Bone marrow (tissue), 2 donors: ENCODE measurements at regions not wholly inside any gene's neighbourhood (a gene's known extent, or its start where the extent isn't known, plus 50 kb on each side); places are given as distances from the start of the nearest gene placed in this dataset.

ENCODE experiments used
- DNase-seq, 2 donors: peaks; one replicate each; lab custom pipeline; 2025; lab: John Stamatoyannopoulos, UW

DNA sequence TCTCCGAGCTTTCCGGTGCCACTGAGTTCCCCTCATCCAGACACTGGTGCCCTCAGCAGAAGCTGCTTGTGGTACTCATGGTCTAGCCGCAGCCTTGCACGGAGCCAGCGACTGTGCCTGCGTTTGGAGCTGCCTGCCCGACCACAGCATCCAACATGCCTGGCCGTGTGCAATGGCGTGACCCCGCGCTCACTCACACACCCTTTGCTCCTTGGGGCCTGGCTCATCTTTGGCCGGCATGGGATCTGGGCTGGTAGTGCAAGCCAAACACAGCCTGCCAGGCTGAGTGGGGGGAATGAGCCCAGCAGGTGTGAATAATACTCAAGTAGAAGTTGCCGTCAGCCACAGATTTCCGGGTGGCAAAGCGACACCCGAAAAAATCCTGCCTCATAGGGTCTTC lies 1178.7 kb upstream of the GBE1 start:
- no peak for DNase-seq

DNA sequence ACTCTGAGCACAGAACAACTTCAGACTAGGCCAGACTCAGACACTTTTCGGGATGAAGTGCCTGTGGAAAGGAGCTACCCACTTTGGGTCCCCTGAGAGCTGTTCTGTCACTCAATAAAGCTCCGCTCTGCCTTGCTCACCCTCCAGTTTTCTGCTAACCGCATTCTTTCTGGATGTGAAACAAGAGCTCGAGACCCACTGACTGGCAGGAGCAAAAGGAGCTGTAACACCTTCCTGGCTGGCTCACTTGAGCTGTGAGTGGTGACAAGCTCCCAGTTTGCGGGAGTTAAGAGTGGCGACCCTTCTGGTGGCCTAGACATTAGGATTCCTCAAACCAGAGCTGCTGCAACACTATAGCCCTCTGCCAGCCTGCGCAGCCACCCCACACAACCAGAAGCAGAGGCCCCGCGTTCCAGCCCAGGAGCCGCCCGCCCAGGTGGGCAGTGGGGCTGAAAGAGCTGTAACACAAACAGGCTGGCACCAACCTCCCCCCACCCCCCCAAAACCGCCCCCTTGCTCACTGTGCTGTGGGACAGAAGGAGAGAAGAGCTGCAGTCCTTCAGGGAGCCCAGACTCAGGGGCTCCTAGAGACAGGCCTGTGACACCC lies 1178.1 kb upstream of the GBE1 start:
- no peak for DNase-seq

DNA sequence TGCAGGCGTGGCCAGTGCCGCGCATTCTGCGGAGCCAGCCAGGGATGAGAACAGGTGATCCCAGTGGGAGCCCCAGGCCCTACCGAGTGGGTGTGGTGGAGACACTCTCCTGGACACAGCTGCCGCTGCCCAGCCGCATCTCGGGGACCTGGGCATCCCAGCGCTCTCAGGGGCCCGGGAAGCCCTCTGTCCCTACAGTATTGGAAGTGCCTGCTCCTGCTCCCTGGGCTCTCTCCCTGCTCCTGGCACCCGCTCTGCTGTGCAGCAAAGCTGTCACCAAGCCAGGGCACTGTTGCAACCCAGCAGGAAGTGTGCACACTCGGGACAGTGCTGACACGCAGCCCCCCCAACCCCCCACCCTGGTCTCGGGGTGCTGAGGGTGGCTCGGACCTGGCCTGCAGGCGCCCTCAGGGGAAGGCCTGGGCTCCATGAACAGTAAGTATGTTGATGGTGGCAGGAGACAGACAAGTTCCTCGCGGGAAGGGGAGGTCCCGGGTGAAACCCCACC lies 1177.4 kb upstream of the GBE1 start:
- DNase-seq, result no peak

DNA sequence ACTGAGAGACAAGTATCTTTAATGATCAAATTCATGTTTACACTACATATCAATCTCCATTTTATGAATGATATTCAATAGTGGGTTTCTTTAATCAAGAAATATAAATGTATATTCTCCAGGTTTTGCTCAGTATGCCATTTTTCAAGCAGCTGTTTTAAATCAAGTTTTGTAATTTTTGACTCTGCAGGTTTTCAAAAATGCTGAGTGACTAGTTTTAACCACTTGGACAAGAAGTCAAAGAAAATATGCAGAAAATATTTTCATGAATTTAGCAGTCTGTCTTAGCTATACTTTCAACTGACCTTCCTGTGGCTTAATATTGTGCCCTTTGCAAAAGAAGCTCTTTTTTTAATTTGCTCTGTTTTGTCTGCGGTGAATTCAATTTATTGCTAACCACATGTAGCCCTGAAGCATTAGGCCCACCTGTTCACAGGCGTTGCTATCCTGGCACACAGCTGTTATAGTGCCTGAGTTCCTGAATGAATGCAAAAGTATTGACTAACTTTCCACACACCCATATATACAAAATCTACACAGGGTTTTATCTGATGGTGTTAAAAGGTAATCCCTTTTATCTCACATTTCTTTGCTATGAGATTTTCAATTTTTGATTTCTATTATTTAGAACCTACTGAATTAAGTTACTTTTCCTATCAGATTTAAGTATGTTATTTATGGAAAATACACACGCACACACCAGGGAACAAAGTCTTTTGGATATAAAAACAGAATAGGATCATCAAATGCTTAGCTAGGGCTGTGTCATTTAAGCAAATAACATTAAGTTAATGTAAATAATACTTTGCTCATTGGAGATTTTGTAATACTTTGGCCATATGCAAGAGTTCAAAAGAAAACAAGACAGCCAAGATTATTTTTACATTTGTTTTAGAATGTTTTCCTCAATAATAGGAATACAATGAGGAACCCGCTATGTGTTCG lies 1166.1 kb upstream of the GBE1 start:
- DNase-seq, result no peak

DNA sequence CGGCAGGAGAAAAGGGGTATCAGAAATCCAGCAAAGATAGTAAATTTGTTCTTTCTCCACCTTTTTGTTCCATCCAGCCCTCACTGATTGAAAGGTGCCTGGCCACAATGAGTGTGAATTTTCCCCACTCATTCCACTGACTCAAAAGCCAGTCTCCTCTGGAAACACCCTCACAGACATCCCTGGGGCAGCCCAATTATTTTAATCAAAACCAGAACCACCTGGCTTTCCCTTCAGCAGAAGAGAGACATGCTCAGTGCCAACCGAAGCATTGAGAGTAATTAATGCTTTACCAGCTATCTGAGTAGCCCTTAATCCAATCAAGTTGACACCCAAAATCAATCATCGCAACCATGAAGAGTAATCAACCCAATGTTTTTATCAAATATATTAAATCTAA lies 1129.6 kb upstream of the GBE1 start:
- no peak for DNase-seq

DNA sequence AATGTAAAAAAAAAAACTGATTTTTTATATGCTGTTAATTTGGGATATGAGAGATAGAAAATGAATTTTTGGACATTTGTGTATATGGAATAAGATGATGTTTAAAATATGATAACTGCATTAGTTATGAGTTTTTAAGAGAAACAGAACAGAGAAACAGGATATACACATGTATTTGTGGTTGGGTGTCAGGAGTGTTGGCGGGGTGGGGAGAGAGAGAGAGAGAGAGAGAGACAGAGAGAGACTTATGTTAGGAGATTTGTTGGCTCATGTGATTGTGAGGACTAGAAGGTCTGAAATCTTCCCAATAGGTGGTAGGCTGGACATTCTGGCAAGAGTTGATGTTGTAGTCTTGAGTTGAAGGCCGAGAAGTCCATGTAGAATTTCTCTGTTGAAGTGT lies 1121.6 kb upstream of the GBE1 start:
- no peak for DNase-seq

DNA sequence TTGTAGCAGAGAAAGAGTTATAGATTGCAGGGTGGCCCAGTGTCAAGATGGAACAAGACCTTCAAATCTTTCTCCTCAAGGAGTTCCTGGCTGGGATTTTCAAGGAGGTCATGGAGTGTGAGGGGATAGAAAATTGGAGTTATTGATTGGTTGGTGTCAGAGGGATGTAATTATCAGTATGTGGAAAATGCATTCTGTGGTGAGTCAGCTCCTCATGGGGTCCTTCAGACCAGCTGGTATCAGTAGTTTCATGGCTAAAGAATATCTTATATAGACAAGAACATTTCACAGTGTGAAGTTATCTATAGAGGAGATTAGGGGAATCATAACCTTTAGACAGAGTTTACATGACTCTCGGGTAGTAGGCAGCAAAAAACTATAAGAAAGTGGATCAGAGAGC lies 1114.0 kb upstream of the GBE1 start:
- no peak for DNase-seq

DNA sequence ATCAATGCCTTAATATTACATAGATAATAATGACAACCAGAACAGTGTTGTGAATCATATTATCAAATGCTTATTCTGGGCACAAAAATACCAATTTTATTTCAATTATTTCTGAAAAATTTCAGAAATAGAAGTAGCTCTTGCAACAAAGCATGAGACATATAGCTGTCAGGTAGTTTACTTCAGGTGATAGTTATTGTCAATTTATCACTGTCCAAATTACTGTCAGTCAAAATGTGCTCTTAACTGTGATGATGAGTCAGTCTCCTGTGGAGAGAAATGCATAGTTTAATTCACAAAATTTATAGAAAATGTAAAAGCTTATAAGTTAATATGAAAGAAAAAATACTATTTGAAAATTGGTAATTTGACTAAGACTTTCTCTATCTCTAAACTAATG lies 1078.4 kb upstream of the GBE1 start:
- DNase-seq, result no peak

DNA sequence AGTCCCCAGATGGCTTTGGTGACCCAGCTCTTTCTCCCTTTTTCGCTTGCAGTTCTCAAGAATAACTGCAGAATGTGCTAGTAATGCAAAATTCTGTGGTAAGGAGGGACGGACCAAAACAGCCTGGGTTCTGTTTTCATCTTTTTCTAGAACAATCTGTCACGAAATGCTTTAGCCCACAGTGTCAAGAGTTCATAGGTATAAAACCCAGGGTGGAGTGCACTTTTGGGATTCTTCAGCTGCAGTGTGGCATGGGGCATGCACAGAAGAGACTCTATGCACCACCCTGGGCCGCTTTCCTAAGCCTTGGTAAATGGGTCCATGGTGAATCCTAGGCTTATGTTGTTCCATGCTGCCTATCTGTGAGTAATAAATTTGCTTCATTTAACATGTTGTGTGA lies 1072.7 kb upstream of the GBE1 start:
- DNase-seq, result no peak

DNA sequence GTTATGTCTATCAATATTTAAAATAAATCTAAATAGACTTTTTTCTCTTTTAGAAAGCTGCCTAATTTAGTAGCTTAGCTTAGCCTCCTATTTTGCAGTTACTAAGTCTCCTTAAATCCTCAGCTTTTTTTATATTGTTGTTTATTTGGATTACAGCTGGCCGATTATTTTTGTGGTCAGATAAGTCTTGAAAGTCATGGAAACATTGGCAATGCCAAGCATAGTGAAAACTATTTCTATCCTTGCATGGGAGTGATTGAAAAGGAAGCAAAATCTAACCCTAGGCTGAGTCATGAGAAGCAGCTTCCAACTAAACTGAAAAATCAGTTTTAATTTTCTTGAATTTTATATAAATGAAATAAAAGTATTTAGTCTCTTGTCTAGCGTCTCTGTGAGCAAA lies 1063.0 kb upstream of the GBE1 start:
- no peak for DNase-seq

DNA sequence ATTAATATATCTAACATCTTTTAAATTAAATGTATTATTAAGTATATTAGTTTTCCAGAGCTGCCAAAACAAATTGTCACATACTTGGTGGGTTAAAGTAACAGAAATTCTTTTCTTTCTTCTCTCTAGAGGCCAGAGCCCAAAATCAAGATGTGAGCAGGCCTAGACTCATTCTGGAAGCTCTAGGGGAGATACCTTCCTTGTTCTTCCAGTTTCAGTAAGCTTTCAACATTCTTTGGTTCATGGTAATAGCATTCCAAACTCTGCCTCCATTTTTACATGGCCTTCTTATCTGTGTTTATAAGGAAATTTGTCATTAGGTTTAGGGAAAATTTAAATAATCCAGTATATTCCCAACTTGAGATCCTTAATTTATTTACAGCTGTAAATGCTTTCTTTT lies 1054.6 kb upstream of the GBE1 start:
- DNase-seq, result no peak

DNA sequence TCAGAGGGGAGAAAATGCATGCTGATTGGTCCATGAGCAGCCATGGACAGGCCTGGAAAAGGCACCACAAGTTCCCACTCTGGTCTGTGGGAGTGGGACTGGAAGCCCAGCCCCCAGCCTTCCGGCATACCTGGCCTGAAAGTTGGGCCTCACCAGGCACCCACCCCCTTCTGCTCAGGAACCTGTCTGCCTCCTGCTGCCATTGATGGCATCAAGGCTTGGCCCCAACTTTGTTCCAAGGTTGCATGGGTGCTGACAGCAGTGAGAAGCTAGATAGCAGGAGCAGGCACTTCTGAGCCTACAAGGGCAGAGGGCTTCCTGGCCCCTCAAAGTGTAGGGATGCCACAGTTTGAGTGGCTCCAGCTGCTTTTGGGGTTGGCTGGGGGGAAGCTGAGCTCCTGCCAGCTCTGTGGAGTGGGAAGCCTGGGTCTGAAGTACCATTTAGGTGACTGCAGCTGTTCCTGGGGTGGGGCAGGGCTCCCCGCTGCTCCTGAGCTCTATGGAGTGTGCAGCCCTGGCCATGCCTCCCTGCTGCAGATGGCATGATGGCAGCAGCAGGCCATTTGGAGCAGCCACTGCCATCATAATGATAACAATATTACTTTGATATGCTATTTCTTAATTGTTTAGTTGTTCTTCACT lies 1054.1 kb upstream of the GBE1 start:
- DNase-seq, result no peak

DNA sequence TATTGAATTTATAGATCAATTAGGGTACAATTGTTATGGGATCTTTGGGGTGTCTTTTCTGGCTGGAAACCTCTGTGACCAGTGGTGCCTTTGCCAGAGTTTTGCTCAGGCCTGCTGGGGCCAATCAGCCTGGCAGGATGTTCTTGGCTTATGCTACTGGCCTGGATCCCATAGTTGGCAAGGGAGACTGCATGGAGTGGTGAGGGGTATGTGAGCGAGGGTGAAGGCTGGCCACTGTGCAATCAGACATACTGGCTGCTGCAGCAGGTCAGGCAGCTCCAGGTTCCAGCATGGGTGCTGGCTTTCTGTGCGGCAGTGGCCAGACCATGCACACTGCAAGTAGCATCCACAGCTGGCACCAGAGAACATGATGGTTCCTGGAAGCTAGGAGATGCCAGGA lies 1053.2 kb upstream of the GBE1 start:
- DNase-seq, result no peak

DNA sequence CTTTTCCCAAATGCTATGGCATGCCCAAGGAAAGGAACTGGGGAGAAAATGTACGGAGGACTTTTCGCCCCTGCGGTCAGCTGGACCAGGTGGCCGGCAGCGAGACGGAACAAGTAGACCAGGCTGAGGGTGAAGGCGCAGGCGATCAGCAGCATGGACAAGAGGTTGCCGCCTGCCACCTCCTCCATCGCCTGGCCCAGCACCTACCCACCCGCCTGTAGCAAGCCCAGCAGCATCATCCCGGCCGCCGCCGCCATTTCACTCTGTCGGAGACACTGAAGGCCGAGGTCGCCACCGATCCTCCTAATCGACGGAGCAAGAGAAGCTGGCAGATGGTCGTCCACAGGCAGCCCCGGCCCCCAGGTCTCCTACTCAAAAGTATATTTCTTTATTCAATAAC lies 1046.3 kb upstream of the GBE1 start:
- DNase-seq, result no peak

DNA sequence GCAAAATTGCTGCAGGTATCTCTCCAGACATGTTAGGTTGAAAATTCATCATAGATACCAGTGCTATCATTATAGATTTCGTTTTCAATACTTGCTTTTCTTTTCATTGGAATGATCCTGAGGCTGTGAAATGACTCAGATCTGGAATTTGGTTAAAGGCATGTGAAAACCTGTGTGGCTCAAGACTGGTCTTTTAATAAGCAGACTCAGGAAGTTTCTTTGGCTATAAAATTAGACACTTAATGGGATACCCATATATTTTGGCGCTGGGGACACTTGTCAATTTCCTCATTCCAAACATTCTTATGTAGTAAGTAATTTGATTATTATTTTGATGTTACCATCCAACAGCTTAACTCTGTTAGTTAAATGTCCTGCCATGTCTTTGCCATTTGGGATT lies 1041.1 kb upstream of the GBE1 start:
- no peak for DNase-seq

DNA sequence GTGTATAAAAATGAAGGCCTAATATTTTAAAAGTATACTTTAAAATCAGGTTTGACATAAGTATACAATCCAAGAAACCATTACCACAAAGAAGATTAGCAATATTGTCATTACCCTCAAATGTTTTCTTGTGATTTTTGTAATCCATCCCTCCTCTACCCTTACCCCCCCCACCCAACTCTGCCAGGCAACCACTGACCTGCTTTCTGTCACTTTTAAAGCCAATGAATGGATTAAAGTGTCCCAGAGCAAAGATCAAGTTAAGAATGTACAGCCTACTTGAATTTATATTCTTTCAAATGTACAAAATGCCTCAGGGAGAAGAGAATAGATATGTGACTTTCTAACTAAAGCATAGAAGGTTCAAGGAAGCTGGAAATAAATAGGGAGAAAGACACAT lies 1038.8 kb upstream of the GBE1 start:
- no peak for DNase-seq

DNA sequence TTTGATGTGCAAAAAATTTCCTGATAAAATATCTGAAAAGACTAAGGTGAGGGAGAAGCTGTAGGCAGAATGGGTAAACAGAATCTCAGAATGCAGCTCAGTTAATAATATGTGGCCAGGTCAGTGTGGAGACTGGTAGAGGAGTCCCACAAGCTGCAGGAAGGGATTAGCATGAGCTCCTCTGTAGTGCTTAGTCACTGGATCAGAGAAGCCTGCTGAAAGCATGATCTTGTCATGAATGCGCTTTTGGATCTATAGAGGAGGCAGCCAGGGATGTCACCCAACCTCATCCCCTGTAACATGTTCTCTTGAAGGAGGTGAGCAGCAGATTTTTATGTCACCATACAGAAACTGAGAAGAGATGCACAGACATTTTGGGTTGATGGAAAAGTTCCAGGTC lies 1035.3 kb upstream of the GBE1 start:
- no peak for DNase-seq

DNA sequence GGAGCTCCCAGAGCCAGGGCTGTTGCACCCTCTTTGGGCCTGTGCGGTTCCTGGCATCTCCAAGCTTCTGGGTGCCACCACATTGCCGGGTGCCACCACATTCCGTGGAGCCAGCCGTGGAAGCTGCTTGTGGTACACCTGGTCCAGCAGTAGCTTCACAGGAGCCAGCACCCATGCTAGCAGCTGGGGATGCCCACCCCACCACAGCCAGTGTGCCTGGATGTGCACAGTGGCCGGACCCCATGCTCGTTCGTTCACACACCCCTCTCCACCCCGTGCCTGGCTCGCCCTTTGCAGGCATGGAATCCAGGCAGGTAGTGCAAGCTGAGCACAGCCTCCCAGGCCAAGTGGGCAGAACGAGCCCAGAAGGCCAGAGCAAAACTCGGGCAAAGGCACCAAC lies 1029.8 kb upstream of the GBE1 start:
- DNase-seq, result no peak

DNA sequence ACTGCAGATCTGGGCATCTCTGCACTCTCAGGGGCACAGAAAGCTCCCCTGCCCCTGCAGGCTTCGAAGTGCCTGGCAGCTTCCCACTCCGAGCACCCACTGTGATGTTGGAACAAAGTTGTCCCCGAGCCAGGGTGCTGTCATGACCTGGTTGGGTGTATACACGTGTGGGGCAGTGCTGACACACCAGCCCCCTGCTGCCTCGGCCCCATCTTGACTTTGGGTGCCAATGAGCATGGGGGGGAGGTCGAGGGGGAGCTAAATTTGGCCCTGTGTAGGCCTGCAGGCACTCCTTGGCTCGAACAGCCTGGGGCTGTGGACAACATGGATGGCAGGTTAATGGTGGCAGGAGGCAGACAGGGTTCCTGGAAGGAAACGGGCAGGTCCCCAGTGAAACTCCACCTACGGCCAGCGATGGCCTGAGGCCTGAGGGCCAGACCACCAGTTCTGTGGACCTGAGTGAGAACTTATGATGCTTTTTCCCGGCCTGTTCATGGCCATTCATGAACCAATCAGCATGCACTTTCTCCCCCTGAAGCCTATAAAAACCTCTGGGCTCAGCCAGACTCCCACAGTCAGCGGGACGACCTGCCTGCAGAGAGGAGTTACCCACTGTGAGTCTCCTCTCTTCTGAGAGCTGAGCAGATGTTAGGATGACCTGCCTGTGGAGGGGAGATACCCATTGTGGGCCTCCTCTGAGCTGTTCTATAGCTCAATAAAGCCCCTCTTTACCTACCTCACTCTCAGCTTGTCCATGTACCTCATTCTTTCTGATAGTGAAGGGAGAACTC lies 1029.1 kb upstream of the GBE1 start:
- no peak for DNase-seq

DNA sequence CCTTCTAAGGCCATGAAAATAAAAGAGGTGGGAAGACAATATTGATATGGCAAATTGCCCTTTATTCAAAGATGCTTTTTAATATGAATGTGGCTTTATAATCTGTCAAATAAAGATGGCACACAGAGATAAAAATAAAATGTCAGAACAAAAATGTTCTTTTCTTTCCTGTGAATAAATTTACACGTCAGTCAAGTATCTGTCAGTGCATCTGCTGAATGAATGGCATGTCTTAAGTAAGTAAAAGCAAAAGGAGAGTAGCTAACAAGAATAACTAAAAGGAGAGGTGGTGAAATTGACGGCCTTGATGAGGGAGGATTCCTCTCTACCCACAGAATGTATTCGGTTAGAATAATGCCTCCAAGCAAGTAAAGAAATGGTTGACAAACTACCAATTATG lies 1021.7 kb upstream of the GBE1 start:
- DNase-seq, result no peak

DNA sequence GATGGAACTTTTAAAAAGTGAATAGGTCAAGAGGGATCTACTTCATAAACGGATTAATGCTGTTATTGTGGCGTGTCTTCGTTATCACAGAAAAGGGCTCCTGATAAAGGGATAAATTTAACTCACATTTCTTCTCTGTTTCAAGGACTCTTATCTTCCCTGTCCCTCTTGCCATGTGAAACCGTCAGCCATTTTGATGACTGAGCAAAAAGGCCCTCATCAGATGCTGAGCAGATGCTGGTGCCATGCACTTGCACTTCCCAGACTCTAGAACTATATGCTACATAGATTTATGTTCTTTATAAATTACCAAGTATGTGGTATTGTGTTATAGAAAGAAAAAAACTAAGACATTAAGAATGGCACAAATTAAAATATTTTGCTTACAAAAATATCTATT lies 1011.8 kb upstream of the GBE1 start:
- no peak for DNase-seq

DNA sequence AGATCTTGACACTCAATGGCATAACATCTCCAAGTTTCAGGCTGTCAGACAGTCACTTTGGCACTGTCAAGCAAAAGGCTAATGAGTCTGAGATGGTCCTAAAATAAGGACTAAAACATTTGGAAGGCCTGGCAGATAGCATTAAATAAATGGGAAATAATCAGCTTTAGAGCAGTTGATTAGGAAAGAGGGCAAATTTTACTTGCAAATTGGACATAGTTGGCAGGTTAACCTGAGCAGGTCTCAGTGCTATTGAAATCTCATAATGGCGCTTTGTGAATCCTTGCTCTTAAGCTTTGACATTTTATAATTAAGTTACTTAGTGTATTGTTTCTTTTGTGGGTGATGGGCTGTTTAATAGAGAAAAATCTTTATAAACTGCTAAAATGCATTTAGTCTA lies 1003.1 kb upstream of the GBE1 start:
- no peak for DNase-seq
